K562 (cell line): ENCODE measurements at regions not wholly inside any gene's neighbourhood (a gene's known extent, or its start where the extent isn't known, plus 50 kb on each side); places are given as distances from the start of the nearest gene placed in this dataset.

Experiments used
- ATAC-seq: fragments of 200-7000 bp; cut with Tn5 transposase; 3 replicates; pipeline ENCODE4 v1.9.1; 2020; ENCODE audit warnings: moderate library complexity
- BruUV-seq: library from RNA; stranded (reverse); fragments of 400-500 nt; replicated peaks from 2 replicates; lab custom pipeline; 2021; lab: Mats Ljungman, UMichigan
- CTCF ChIA-PET: fragments of 300-600 bp; formaldehyde crosslinking; extraction: SDS; loops from one replicate; lab custom pipeline; 2021; ENCODE audit warnings: low intra/inter-chr PET ratio; lab: Yijun Ruan, JAX
- POLR2A ChIA-PET: fragments of 300-600, 350-650 bp; sonication (Branson Sonifier 250); formaldehyde crosslinking; extraction: SDS; loops from one replicate; lab custom pipeline; 2021; ENCODE audit warnings: antibody characterized with exemption, inconsistent platforms; lab: Yijun Ruan, JAX
- DNase-seq, 4 experiments: peaks; one replicate each; pipeline versions ENCODE4 v3.0.0 to v3.0.0-alpha.2; 2011 to 2018; ENCODE audit warnings: low spot score in 3 of 4, mixed read lengths in 3 of 4; ENCODE audit errors: extremely low read depth in 1 of 4
- FAIRE-seq: peaks from 2 replicates; lab custom pipeline; 2011; peaks lifted over from hg19 to GRCh38; lab: Jason Lieb, UNC
- H2AFZ ChIP-seq: 2 replicates; pipeline ENCODE4 v1.6.0; 2011; ENCODE audit warnings: low read depth, low read length, control low read depth, inconsistent platforms
- H3K27ac ChIP-seq: fragments of 200-600 bp; 3 replicates; pipeline ENCODE4 v1.8.0; 2011; ENCODE audit warnings: low read depth, mild to moderate bottlenecking, control low read depth, inconsistent platforms, low read length, moderate library complexity, mixed read lengths; ENCODE audit errors: extremely low read depth
- H3K27me3 ChIP-seq, 2 experiments: fragments of 300-600 bp in 1 of 2; 2 replicates in 1 of 2; 3 replicates in 1 of 2; pipeline versions ENCODE4 v1.6.0 to v1.8.0; 2011; ENCODE audit warnings: inconsistent platforms in 2 of 2, low read length in 2 of 2, mild to moderate bottlenecking in 1 of 2, mixed read lengths in 1 of 2, moderate library complexity in 1 of 2; ENCODE audit not compliant: control insufficient read depth in 2 of 2, insufficient read depth in 2 of 2
- H3K36me3 ChIP-seq: fragments of 300-600 bp; 3 replicates; pipeline ENCODE4 v1.8.0; 2011; ENCODE audit warnings: mild to moderate bottlenecking, low read length, inconsistent platforms; ENCODE audit not compliant: control insufficient read depth, insufficient read depth
- H3K4me1 ChIP-seq, 2 experiments: fragments of 200-600 bp in 1 of 2; replicated peaks in 1 of 2; 2 replicates in 1 of 2; 3 replicates in 1 of 2; pipeline versions ENCODE4 v1.5.1 to v1.8.0; 2011; ENCODE audit warnings: inconsistent platforms in 2 of 2, low read length in 2 of 2, mild to moderate bottlenecking in 1 of 2, mixed read lengths in 1 of 2, moderate library complexity in 1 of 2; ENCODE audit not compliant: control insufficient read depth in 2 of 2, insufficient read depth in 2 of 2
- H3K4me2 ChIP-seq: 2 replicates; pipeline ENCODE4 v1.6.1; 2011; ENCODE audit warnings: low read length, control low read depth, inconsistent platforms, mixed read lengths; ENCODE audit not compliant: insufficient read depth
- H3K4me3 ChIP-seq: fragments of 200-600 bp; sonication (generic), shearing (Covaris generic); 2 replicates; pipeline ENCODE4 v1.5.1; 2016; ENCODE audit warnings: control low read depth, inconsistent platforms
- H3K79me2 ChIP-seq: fragments of 200-600 bp; 3 replicates; pipeline ENCODE4 v1.8.0; 2011; ENCODE audit warnings: low read length, inconsistent platforms; ENCODE audit not compliant: control insufficient read depth, insufficient read depth
- H3K9ac ChIP-seq, 2 experiments: 2 replicates each; pipeline versions ENCODE4 v1.6.0 to v1.6.1; 2011; ENCODE audit warnings: low read depth in 2 of 2, low read length in 2 of 2, control low read depth in 1 of 2, inconsistent platforms in 1 of 2, mild to moderate bottlenecking in 1 of 2, mixed read lengths in 1 of 2; ENCODE audit not compliant: insufficient read depth in 1 of 2
- H3K9me1 ChIP-seq: one replicate; pipeline ENCODE4 v1.6.0; 2011; ENCODE audit warnings: inconsistent platforms, mild to moderate bottlenecking, low read length, moderate library complexity; ENCODE audit not compliant: control insufficient read depth, insufficient read depth
- H3K9me3 ChIP-seq: replicated peaks from 2 replicates; pipeline ENCODE4 v1.5.1; 2011; ENCODE audit warnings: low read depth, low read length, inconsistent platforms; ENCODE audit not compliant: control insufficient read depth, insufficient read depth
- H4K20me1 ChIP-seq: replicated peaks from 2 replicates; pipeline ENCODE4 v1.6.1; 2011; ENCODE audit warnings: low read length, inconsistent platforms, mixed read lengths; ENCODE audit not compliant: control insufficient read depth, insufficient read depth
- BHLHE40 ChIP-seq: IDR thresholded peaks from 2 replicates; pipeline ENCODE4 v1.6.1; 2011; ENCODE audit warnings: low read length, improper control_type of control experiment
- CEBPB ChIP-seq: fragments of 450-650 bp; IDR thresholded peaks from 2 replicates; pipeline ENCODE4 v1.6.1; 2016; ENCODE audit warnings: missing genetic modification characterization, missing compliant biosample characterization
- GATA2 ChIP-seq: sonication (generic); formaldehyde crosslinking; IDR thresholded peaks from 2 replicates; pipeline ENCODE4 v1.4.0; 2020; ENCODE audit warnings: mild to moderate bottlenecking, missing genetic modification reagents
- IFI16 ChIP-seq: fragments of 250-450 bp; sonication (Bioruptor Pico); IDR thresholded peaks from 2 replicates; pipeline ENCODE4 v2.1.2; 2022; ENCODE audit warnings: mild to moderate bottlenecking, inconsistent platforms
- KLF10 ChIP-seq: fragments of 250-450 bp; sonication (Bioruptor Pico); IDR thresholded peaks from 2 replicates; pipeline ENCODE4 v1.6.1; 2021; ENCODE audit warnings: matching md5 sums
- MIER1 ChIP-seq: fragments of 450-650 bp; IDR thresholded peaks from 2 replicates; pipeline ENCODE4 v1.6.1; 2016; ENCODE audit warnings: antibody characterized with exemption, mild to moderate bottlenecking, low read depth
- SMARCC2 ChIP-seq: fragments of 450-650 bp; IDR thresholded peaks from 2 replicates; pipeline ENCODE4 v1.6.1; 2017; ENCODE audit warnings: antibody characterized with exemption, moderate library complexity, mild to moderate bottlenecking, low read depth
- TGIF2 ChIP-seq: sonication (generic); formaldehyde crosslinking; IDR thresholded peaks from 2 replicates; pipeline ENCODE4 v1.8.1; 2022; ENCODE audit warnings: mild to moderate bottlenecking, missing genetic modification reagents, moderate library complexity
- ZNF445 ChIP-seq: fragments of 250-450 bp; sonication (Bioruptor Pico); IDR thresholded peaks from 2 replicates; pipeline ENCODE4 v1.4.0; 2020; ENCODE audit warnings: low read depth, mild to moderate bottlenecking, moderate library complexity
- ZNF79 ChIP-seq: fragments of 250-450 bp; sonication (Bioruptor Pico); IDR thresholded peaks from 2 replicates; pipeline ENCODE4 v1.4.0; 2020; ENCODE audit warnings: low read depth, mild to moderate bottlenecking, moderate library complexity
- WGBS: fragments of 100-300 bp; shearing (Covaris generic); methylation state at CpG from one replicate; pipeline ENCODE4 v1.1.6; 2016; ENCODE audit warnings: low coverage, mixed read lengths; ENCODE audit not compliant: insufficient coverage; ENCODE audit errors: missing lambda C conversion rate; 5-methylcytosine and 5-hydroxymethylcytosine counted together
- in situ Hi-C: fragments of 300-500 bp; cut with MboI; formaldehyde crosslinking; loops from 4 replicates; pipeline ENCODE4 v1.15.0; 2018; ENCODE audit warnings: inconsistent platforms, mixed read lengths
- intact Hi-C: fragments of 100-400 bp; cut with micrococcal nuclease; formaldehyde crosslinking; loops from 2 replicates; pipeline ENCODE4 v1.14.2; 2022
- TF ChIP-seq, protein P1 (sequence below): fragments of 250-450 bp; sonication (Bioruptor Pico); IDR thresholded peaks from 2 replicates; pipeline ENCODE4 v1.5.0; 2021; ENCODE audit warnings: mild to moderate bottlenecking, moderate library complexity

DNA sequence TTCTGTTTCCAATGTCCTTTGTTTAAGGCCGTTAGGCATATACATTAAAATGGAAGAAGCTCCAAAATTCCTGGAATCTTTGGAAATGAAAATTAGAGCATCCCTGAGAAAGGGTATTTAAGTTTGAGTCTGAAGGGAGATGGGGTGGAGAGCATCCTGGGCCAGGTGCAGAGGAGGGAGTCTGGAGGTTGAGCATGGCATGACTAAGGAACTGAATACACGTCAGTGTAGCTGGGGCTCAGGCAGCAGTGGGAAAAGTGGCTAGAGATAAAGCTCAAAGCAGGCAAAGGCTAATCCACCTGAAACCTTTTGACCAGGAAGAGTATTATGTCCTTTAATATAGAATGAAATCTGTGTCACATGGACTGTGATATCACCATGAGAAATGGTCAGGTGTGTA is 669.0 kb upstream of the RBFOX1 start:
- no peaks in the 10 kb centered on the region for H3K79me2 ChIP-seq
- WGBS, result 0% methylated on average over 2 of the region's 2 CpGs
- in situ Hi-C loops, result no loop called here

More for the DNA sequence above, 669.0 kb upstream of the RBFOX1 start:
- BruUV-seq, result no TSS peak
- Histone ChIP-seq H3K36me3 (no peaks in the 10 kb centered on the region), H3K4me3 (no peak overlapping the region), H4K20me1 (no peaks in the 10 kb centered on the region), H3K27ac (no peak overlapping the region), H3K27me3 (no peaks in the 10 kb centered on the region), H3K4me1 (no peaks in the 10 kb centered on the region), H3K4me2 (no peak overlapping the region), H2AFZ (no peak overlapping the region), H3K9ac (no peak overlapping the region), H3K9me1 (no peaks in the 10 kb centered on the region), H3K9me3 (no peaks in the 10 kb centered on the region)
- DNase-seq, result no peak
- intact Hi-C loops, result no loop called here
- FAIRE-seq, result no peak
- TF ChIP-seq IFI16 (CRISPR knock-in tag), result no peak
- TF ChIP-seq TGIF2 (CRISPR knock-in tag), result no peak
- no peak for TF ChIP-seq SMARCC2
- no peak for TF ChIP-seq CEBPB
- TF ChIP-seq, protein P1, sequence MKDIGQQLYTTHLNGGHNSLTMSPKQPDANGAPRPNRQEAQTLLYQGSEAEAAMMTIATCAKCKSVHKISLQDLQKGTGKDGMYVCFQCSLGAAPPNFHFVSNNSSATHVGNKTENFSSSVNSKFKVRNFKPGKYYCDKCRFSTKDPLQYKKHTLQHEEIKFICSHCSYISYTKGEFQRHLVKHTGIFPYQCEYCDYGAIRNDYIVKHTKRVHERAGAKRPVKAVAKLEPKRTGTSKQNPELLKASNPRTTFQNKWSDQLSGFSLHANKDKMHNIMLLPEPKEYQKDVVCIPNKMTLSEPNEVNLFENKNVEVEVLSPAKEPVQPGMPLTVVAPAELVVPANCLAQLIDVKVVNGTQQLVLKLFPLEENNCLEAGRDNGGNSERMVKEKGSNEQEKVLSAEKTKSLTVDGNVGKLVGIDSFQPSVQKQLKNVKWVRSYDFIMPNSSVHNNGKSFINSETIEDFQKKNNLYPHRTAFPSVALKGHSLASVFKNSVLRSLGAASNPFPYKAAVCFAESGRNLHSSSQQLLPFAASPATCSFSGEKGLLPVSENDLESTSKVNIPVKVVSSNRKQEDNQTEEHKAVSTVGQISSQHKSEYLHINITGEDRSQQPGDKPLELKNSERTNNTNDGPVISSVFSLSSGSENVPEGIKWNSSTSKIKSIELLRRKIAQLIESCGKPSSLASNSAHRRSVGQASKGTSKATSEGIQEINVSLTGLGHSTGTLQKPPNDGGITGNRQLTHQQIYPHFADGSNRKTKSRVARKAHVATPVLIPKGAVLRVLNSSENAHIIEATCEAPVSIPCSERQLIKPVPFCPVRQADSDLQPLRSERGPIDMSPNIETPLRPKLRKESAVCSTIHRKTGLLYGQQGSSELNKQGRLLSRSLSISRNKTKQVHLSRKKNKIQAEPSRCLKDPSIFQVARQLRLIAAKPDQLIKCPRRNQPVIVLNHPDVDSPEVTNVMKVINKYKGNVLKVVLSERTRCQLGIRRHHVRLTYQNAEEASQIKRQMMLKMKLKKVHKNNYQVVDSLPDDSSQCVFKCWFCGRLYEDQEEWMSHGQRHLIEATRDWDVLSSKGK (CRISPR knock-in tag), result no peak
- no peak for TF ChIP-seq KLF10
- no peak for TF ChIP-seq BHLHE40
- TF ChIP-seq MIER1, result no peak
- TF ChIP-seq ZNF445 (CRISPR knock-in tag), result no peak
- no peak for TF ChIP-seq ZNF79
- TF ChIP-seq GATA2, result no peak
- CTCF ChIA-PET, result no interaction called here
- no peak for ATAC-seq
- POLR2A ChIA-PET, result interaction anchor here (0.6 to 0.9 kb wide), 2 partner anchors 10 to 696 kb away, joined by 3 to 4 read pairs; no protein-coding TSS in a partner anchor
